Loucy (cell line): ENCODE measurements at regions not wholly inside any gene's neighbourhood (a gene's known extent, or its start where the extent isn't known, plus 50 kb on each side); places are given as distances from the start of the nearest gene placed in this dataset.

Experiments
- H2AFZ ChIP-seq: fragments of 200-600 bp; sonication (generic); 2 replicates; pipeline ENCODE4 v1.6.0; 2016; ENCODE audit warnings: antibody characterized with exemption, mild to moderate bottlenecking, low read length, moderate library complexity
- H3F3A ChIP-seq: fragments of 200-600 bp; 2 replicates; pipeline ENCODE4 v1.6.0; 2016; ENCODE audit warnings: antibody characterized with exemption, low read depth, mild to moderate bottlenecking
- H3K27me3 ChIP-seq: fragments of 200-600 bp; sonication (generic); 2 replicates; pipeline ENCODE4 v1.6.1; 2014; ENCODE audit warnings: low read length, mild to moderate bottlenecking; ENCODE audit not compliant: insufficient read depth, poor library complexity, severe bottlenecking
- H3K36me3 ChIP-seq: fragments of 200-600 bp; sonication (generic); 2 replicates; pipeline ENCODE4 v1.6.1; 2016; ENCODE audit warnings: low read length; ENCODE audit not compliant: insufficient read depth
- H3K4me1 ChIP-seq: fragments of 200-600 bp; sonication (generic); 2 replicates; pipeline ENCODE4 v1.5.1; 2014; ENCODE audit warnings: low read length, mild to moderate bottlenecking; ENCODE audit not compliant: insufficient read depth, poor library complexity, severe bottlenecking
- H3K4me2 ChIP-seq: fragments of 200-600 bp; sonication (generic); 2 replicates; pipeline ENCODE4 v1.6.0; 2014; ENCODE audit warnings: antibody characterized with exemption, low read length, low read depth, mild to moderate bottlenecking; ENCODE audit not compliant: poor library complexity, severe bottlenecking
- H3K4me3 ChIP-seq: fragments of 200-600 bp; sonication (generic); 2 replicates; pipeline ENCODE4 v1.5.1; 2014; ENCODE audit warnings: low read length, mild to moderate bottlenecking, mixed read lengths; ENCODE audit not compliant: poor library complexity, severe bottlenecking
- H3K79me2 ChIP-seq: fragments of 200-600 bp; sonication (generic); 2 replicates; pipeline ENCODE4 v1.6.1; 2014; ENCODE audit warnings: low read length; ENCODE audit not compliant: insufficient read depth
- H3K9ac ChIP-seq: fragments of 200-600 bp; sonication (generic); 2 replicates; pipeline ENCODE4 v1.6.0; 2014; ENCODE audit warnings: mild to moderate bottlenecking, low read depth, low read length, moderate library complexity; ENCODE audit not compliant: poor library complexity, severe bottlenecking
- H3K9me2 ChIP-seq: fragments of 200-600 bp; sonication (generic); replicated peaks from 2 replicates; pipeline ENCODE4 v1.6.1; 2016; ENCODE audit warnings: low read depth, low read length, mixed read lengths
- H3K9me3 ChIP-seq: fragments of 200-600 bp; sonication (generic); 2 replicates; pipeline ENCODE4 v1.6.1; 2014; ENCODE audit warnings: mild to moderate bottlenecking, antibody characterized with exemption, low read length, low read depth; ENCODE audit not compliant: insufficient read depth
- H4K20me1 ChIP-seq: fragments of 200-600 bp; sonication (generic); 2 replicates; pipeline ENCODE4 v1.6.0; 2014; ENCODE audit warnings: antibody characterized with exemption, low read length, mild to moderate bottlenecking; ENCODE audit not compliant: insufficient read depth, poor library complexity, severe bottlenecking
- EZH2phosphoT487 ChIP-seq: fragments of 200-600 bp; IDR thresholded peaks from 2 replicates; pipeline ENCODE4 v1.6.1; 2018; ENCODE audit warnings: antibody characterized with exemption, mild to moderate bottlenecking, moderate library complexity, borderline replicate concordance
- TF ChIP-seq, protein P1 (sequence below): fragments of 200-600 bp; sonication (generic); conservative IDR thresholded peaks from 2 replicates; pipeline ENCODE4 v1.5.1; 2014; ENCODE audit warnings: mild to moderate bottlenecking, antibody characterized with exemption, low read length

- Histone ChIP-seq H4K20me1 (no peaks in the 10 kb centered on the region), H3K4me3 (no peak overlapping the region), H3K9me2 (no peaks in the 10 kb centered on the region), H3F3A (no peaks in the 10 kb centered on the region), H2AFZ (no peak overlapping the region), H3K9me3 (no peaks in the 10 kb centered on the region), H3K9ac (no peak overlapping the region), H3K4me2 (no peak overlapping the region), H3K36me3 (no peaks in the 10 kb centered on the region), H3K27me3 (no peaks in the 10 kb centered on the region), H3K79me2 (no peaks in the 10 kb centered on the region), H3K4me1 (no peaks in the 10 kb centered on the region)
- TF ChIP-seq, protein P1, sequence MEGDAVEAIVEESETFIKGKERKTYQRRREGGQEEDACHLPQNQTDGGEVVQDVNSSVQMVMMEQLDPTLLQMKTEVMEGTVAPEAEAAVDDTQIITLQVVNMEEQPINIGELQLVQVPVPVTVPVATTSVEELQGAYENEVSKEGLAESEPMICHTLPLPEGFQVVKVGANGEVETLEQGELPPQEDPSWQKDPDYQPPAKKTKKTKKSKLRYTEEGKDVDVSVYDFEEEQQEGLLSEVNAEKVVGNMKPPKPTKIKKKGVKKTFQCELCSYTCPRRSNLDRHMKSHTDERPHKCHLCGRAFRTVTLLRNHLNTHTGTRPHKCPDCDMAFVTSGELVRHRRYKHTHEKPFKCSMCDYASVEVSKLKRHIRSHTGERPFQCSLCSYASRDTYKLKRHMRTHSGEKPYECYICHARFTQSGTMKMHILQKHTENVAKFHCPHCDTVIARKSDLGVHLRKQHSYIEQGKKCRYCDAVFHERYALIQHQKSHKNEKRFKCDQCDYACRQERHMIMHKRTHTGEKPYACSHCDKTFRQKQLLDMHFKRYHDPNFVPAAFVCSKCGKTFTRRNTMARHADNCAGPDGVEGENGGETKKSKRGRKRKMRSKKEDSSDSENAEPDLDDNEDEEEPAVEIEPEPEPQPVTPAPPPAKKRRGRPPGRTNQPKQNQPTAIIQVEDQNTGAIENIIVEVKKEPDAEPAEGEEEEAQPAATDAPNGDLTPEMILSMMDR = no peak
- TF ChIP-seq EZH2phosphoT487 = no peak
Observed at GRCh38 chr4:155428128-155428527, 51.4 kb upstream of the MAP9 start.

DNA sequence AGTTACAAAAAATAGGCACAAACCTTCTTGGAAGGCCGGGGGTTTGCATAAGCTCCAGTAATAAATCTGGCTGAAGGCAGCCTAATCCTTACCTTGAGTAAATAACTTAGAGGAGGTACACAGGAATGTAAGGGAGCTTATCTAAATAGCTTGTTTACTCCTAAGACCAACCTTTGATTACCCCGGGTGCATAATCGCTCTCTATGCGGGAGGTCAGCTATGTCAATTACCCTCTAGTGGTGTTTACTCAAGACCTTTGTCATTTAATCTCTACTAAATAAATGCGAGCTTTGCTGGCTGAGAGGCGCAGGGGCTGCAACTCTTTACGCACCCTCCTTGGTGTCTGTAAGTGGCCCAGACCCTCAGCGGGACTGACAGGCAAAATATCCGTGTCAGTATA, 50.2 kb upstream of the MAP9 start:
- Histone ChIP-seq H2AFZ (no peak overlapping the region), H3K36me3 (no peaks in the 10 kb centered on the region), H4K20me1 (no peaks in the 10 kb centered on the region), H3K4me1 (no peaks in the 10 kb centered on the region), H3K79me2 (no peaks in the 10 kb centered on the region), H3F3A (no peaks in the 10 kb centered on the region), H3K9me3 (no peaks in the 10 kb centered on the region), H3K9ac (no peak overlapping the region), H3K27me3 (no peaks in the 10 kb centered on the region), H3K4me2 (no peak overlapping the region), H3K4me3 (no peak overlapping the region), H3K9me2 (no peaks in the 10 kb centered on the region)
- no peak for TF ChIP-seq EZH2phosphoT487
- TF ChIP-seq, protein P1 = no peak
